Activated B cell treated with CpG ODN at 0.5 μM for 24 hours (primary cell): ENCODE measurements at regions not wholly inside any gene's neighbourhood (a gene's known extent, or its start where the extent isn't known, plus 50 kb on each side); places are given as distances from the start of the nearest gene placed in this dataset.

Experiments
- ATAC-seq: fragments of 200-7000 bp; cut with Tn5 transposase; one replicate; pipeline ENCODE4 v1.10.0; 2021; ENCODE audit warnings: low read depth, mild to moderate bottlenecking, moderate library complexity
- CTCF ChIA-PET: fragments of 350-600 bp; sonication (Branson Sonifier 250); formaldehyde crosslinking; loops from one replicate; lab custom pipeline; 2021; ENCODE audit warnings: antibody characterized with exemption; lab: Charles Lee
- POLR2A ChIA-PET: fragments of 350-600 bp; sonication (Branson Sonifier 250); formaldehyde crosslinking; loops from one replicate; lab custom pipeline; 2021; ENCODE audit warnings: antibody characterized with exemption; lab: Charles Lee
- DNase-seq: peaks from one replicate; pipeline ENCODE4 v3.0.0; 2022
- H3K27ac Mint-ChIP-seq: one replicate; pipeline ENCODE4 v1.8.0; 2020; ENCODE audit warnings: mixed read lengths
- H3K27me3 Mint-ChIP-seq: one replicate; pipeline ENCODE4 v1.8.0; 2021; ENCODE audit warnings: mixed read lengths
- H3K36me3 Mint-ChIP-seq: one replicate; pipeline ENCODE4 v1.8.0; 2021; ENCODE audit warnings: low read depth, mixed read lengths
- H3K4me1 Mint-ChIP-seq: one replicate; pipeline ENCODE4 v1.8.0; 2021; ENCODE audit warnings: mixed read lengths
- H3K4me3 Mint-ChIP-seq: one replicate; pipeline ENCODE4 v1.8.0; 2020; ENCODE audit warnings: mild to moderate bottlenecking, mixed read lengths
- H3K9me3 Mint-ChIP-seq: one replicate; pipeline ENCODE4 v1.8.0; 2020; ENCODE audit warnings: mixed read lengths
- intact Hi-C: fragments of 100-400 bp; cut with micrococcal nuclease; formaldehyde crosslinking; loops from one replicate; pipeline ENCODE4 v1.15.1; 2024
- TF ChIP-seq, protein P1 (sequence below): fragments of 200-600 bp; IDR thresholded peaks from one replicate; pipeline ENCODE4 v1.8.0; 2022; ENCODE audit warnings: antibody characterized with exemption, mild to moderate bottlenecking

DNA sequence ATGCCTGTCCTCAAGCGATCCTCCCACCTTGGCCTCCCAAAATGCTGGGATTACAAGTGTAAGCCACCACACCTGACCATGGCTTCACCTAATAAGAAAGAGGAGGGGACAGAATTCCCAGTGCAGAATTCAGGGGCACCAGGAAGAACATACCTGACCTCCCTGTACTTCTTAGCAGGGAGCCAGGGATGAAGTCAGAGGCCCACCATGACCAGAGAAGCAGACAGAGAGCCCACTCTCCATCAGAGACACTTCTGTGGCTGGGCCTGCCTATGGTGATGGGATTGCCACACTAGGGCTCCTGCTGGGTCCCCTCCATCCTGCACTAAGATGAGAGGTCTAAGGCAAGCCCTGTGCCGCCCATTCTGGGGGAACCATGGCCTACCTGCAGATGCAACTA lies 157.4 kb upstream of the LYZL2 start:
- TF ChIP-seq, protein P1, sequence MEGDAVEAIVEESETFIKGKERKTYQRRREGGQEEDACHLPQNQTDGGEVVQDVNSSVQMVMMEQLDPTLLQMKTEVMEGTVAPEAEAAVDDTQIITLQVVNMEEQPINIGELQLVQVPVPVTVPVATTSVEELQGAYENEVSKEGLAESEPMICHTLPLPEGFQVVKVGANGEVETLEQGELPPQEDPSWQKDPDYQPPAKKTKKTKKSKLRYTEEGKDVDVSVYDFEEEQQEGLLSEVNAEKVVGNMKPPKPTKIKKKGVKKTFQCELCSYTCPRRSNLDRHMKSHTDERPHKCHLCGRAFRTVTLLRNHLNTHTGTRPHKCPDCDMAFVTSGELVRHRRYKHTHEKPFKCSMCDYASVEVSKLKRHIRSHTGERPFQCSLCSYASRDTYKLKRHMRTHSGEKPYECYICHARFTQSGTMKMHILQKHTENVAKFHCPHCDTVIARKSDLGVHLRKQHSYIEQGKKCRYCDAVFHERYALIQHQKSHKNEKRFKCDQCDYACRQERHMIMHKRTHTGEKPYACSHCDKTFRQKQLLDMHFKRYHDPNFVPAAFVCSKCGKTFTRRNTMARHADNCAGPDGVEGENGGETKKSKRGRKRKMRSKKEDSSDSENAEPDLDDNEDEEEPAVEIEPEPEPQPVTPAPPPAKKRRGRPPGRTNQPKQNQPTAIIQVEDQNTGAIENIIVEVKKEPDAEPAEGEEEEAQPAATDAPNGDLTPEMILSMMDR: no peak
- no peak overlapping the region for H3K27ac Mint-ChIP-seq
- CTCF ChIA-PET: interaction anchor here (4.9 to 5.7 kb wide), 2 partner anchors 983 to 1022 kb away, joined by 57 to 80 read pairs; no protein-coding TSS in a partner anchor
- peaks cover 11% of the 10 kb centered on the region for H3K27me3 Mint-ChIP-seq
- POLR2A ChIA-PET: no interaction called here
- H3K4me1 Mint-ChIP-seq: peaks cover 14% of the 10 kb centered on the region
- ATAC-seq (no peak), DNase-seq (no peak)
- H3K9me3 Mint-ChIP-seq: no peaks in the 10 kb centered on the region
- H3K4me3 Mint-ChIP-seq: no peak overlapping the region
- H3K36me3 Mint-ChIP-seq: no peaks in the 10 kb centered on the region
- intact Hi-C loops: loop anchor here (10.0 kb wide), 1 partner anchor 1428 kb away; no protein-coding TSS in a partner anchor

DNA sequence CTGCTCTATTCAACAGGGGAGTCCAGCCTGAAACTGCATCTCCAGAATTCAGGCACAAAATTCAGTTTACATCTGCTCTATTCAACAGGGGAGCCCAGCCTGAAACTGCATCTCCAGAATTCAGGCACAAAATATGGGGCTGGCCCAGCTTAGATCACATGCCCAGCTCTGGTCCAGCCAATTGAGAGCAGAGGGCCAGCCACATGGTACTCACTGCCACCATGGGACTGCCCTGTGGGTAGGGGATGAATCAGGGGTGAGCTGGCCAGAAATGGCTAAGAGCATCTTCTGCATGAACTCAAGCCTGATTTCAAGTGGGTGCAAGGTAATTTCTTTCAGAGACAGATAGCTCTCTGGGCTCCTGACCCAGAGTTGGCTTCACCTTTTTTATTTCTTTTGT lies 156.6 kb upstream of the LYZL2 start:
- Mint-ChIP-seq H3K27me3 (peaks cover 11% of the 10 kb centered on the region), H3K9me3 (no peaks in the 10 kb centered on the region), H3K4me3 (peak overlapping the region; percentile 61), H3K36me3 (no peaks in the 10 kb centered on the region), H3K4me1 (peaks cover 11% of the 10 kb centered on the region), H3K27ac (no peak overlapping the region)
- ChIA-PET POLR2A (interaction anchor here (0.6 kb wide), 1 partner anchor 345 kb away, joined by 9 read pairs; no protein-coding TSS in a partner anchor), CTCF (interaction anchor here (4.9 to 5.7 kb wide), 2 partner anchors 983 to 1023 kb away, joined by 57 to 80 read pairs; no protein-coding TSS in a partner anchor)
- DNase-seq (no peak), ATAC-seq (no peak)
- intact Hi-C loops: loop anchor here (10.0 kb wide), 1 partner anchor 1429 kb away; no protein-coding TSS in a partner anchor
- TF ChIP-seq, protein P1: no peak

DNA sequence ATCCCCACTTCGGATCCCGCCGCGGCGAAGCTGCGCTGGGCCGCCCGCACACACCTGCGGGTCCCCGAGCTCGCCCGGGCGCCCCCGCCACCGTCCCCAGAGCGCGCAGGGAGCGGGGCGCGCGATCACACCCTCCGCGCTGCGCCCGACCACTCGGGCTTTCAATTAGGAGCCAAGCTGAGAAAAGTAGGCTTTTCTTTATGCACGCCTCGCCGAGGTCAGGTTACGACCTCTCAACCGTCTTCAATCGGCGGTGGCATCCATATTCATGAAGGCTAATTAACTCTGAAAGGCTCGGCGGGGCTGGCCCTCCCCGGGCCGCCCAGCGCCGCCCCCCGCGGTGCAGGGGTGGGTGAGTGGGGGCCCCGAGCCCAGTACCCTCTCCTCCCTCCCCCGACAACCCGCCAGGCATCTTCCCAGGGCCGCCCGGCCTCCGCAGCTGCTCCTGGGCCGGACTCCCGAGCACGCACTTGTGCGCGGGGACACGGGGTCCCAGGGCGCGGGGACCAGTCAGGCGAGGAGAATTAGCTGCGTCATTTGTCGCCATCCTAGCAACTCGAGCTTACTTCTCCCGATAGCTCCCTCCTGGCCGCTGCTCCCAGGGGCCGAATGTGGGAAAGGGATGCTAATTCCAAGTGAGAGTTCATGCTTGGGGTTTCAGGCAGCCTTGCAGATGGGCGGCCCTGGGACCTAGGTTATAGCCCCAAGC lies 155.5 kb upstream of the LYZL2 start:
- peak; percentile 36 for ATAC-seq
- Mint-ChIP-seq H3K4me1 (peaks cover 11% of the 10 kb centered on the region), H3K4me3 (peak overlapping the region; percentile 81), H3K36me3 (no peaks in the 10 kb centered on the region), H3K9me3 (no peaks in the 10 kb centered on the region), H3K27me3 (peaks cover 13% of the 10 kb centered on the region), H3K27ac (no peak overlapping the region)
- POLR2A ChIA-PET: interaction anchor here (0.7 to 2.2 kb wide), 3 partner anchors 68 to 985 kb away, joined by 3 to 11 read pairs (median 3); partner anchors contain the start of gene ZNF438
- TF ChIP-seq, protein P1: no peak
- peak; percentile 23 for DNase-seq
- CTCF ChIA-PET: interaction anchor here (0.6 to 5.7 kb wide), 11 partner anchors 14 to 1024 kb away, joined by 3 to 80 read pairs (median 3); no protein-coding TSS in a partner anchor
- intact Hi-C loops: loop anchor here (1.0 to 10.0 kb wide), 11 partner anchors 58 to 1430 kb away; partner anchors contain the start of gene ZEB1

DNA sequence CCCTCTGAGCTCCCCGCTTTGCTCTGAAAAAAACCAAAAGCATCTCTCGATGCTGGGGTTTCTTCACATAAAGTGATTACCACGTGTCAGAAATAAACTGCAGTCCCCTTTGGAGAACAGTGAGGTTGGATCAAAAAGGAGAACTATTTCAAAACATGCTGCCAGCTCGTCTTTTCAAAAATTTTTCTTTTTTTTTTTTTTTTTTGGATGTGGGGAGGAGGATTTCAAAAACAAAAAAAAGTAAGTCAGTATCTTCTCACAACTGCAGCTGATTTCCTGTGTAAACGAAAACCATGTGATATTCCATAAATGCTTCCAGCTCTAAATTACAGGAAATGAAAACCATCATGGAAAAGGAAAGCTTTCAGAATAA lies 155.0 kb upstream of the LYZL2 start:
- no peaks in the 10 kb centered on the region for H3K36me3 Mint-ChIP-seq
- peak overlapping the region; percentile 81 for H3K4me3 Mint-ChIP-seq
- ATAC-seq (no peak), DNase-seq (no peak)
- CTCF ChIA-PET: interaction anchor here (0.6 to 5.7 kb wide), 10 partner anchors 14 to 1025 kb away, joined by 3 to 80 read pairs (median 3); no protein-coding TSS in a partner anchor
- no peak overlapping the region for H3K27ac Mint-ChIP-seq
- TF ChIP-seq, protein P1: no peak
- H3K27me3 Mint-ChIP-seq: peaks cover 14% of the 10 kb centered on the region
- H3K9me3 Mint-ChIP-seq: no peaks in the 10 kb centered on the region
- intact Hi-C loops: loop anchor here (1.0 to 10.0 kb wide), 11 partner anchors 57 to 1430 kb away; partner anchors contain the start of gene ZEB1
- POLR2A ChIA-PET: interaction anchor here (0.7 to 2.2 kb wide), 3 partner anchors 68 to 986 kb away, joined by 3 to 11 read pairs (median 3); partner anchors contain the start of gene ZNF438
- H3K4me1 Mint-ChIP-seq: peaks cover 11% of the 10 kb centered on the region
